ENCODE measurements at regions not wholly inside any gene's neighbourhood (a gene's known extent, or its start where the extent isn't known, plus 50 kb on each side); places are given as distances from the start of the nearest gene placed in this dataset.

DNA sequence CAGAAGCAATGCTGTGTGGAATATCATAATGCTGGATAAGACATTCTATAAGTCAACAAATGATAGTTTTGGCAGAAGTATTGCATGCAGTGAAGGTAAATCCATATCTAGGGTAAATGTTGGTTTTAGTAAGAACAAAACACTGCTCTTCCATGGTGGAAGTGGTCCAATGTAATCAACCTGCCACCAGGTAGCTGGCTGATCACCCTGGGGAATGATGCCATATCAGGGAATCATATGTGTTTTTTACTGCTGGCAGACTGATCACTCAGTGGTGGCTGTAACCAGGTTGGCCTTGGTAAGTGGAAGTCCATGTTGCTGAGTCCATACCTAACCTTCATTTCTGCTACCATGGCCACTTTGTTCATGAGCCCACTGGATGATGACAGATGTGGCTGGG lies 74.0 kb upstream of the CENPE start:
- H4K20me1 ChIP-seq (ENCODE audit: insufficient read depth, low read length): no peaks in the 10 kb centered on the region
- H3K9me3 Mint-ChIP-seq: peaks cover 0 to 17% (median 4%) of the 10 kb centered on the region in 7 donors
- H3K27me3 Mint-ChIP-seq (ENCODE audit: low read depth in 3 of 3): no peaks in the 10 kb centered on the region
- no peaks in the 10 kb centered on the region for H3K4me1 Mint-ChIP-seq
- no peak for DNase-seq
- no peaks in the 10 kb centered on the region for H3K36me3 Mint-ChIP-seq
- no peak overlapping the region for H3K4me3 Mint-ChIP-seq
- no peak overlapping the region for H2AFZ ChIP-seq (ENCODE audit: insufficient read depth, low read depth, low read length, poor library complexity, severe bottlenecking)
- H3K9ac ChIP-seq (ENCODE audit: insufficient read depth, low read length, poor library complexity, severe bottlenecking): no peak overlapping the region
- no peak overlapping the region for H3K27ac Mint-ChIP-seq
- H3K4me2 ChIP-seq (replicated peaks; ENCODE audit: extremely low read depth, low read length, poor library complexity, severe bottlenecking): no peak overlapping the region
- TF ChIP-seq, protein P1, sequence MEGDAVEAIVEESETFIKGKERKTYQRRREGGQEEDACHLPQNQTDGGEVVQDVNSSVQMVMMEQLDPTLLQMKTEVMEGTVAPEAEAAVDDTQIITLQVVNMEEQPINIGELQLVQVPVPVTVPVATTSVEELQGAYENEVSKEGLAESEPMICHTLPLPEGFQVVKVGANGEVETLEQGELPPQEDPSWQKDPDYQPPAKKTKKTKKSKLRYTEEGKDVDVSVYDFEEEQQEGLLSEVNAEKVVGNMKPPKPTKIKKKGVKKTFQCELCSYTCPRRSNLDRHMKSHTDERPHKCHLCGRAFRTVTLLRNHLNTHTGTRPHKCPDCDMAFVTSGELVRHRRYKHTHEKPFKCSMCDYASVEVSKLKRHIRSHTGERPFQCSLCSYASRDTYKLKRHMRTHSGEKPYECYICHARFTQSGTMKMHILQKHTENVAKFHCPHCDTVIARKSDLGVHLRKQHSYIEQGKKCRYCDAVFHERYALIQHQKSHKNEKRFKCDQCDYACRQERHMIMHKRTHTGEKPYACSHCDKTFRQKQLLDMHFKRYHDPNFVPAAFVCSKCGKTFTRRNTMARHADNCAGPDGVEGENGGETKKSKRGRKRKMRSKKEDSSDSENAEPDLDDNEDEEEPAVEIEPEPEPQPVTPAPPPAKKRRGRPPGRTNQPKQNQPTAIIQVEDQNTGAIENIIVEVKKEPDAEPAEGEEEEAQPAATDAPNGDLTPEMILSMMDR (IDR thresholded peaks at IDR 0.05): no peak
- H3K27ac ChIP-seq (ENCODE audit: low read depth in 1 of 2, low read length in 2 of 2): no peak overlapping the region
- peaks cover 6 to 21% of the 10 kb centered on the region in 2 donors for H3K9me3 ChIP-seq (replicated peaks in 1 of 2; ENCODE audit: control insufficient read depth in 1 of 2, insufficient read depth in 1 of 2, low read length in 2 of 2)
- H3K36me3 ChIP-seq (replicated peaks in 1 of 2; ENCODE audit: control insufficient read depth in 1 of 2, insufficient read depth in 2 of 2, low read length in 2 of 2): no peaks in the 10 kb centered on the region
- H3K4me3 ChIP-seq (replicated peaks in 1 of 3; ENCODE audit: low read depth in 2 of 3, low read length in 3 of 3): no peak overlapping the region
- H3K79me2 ChIP-seq (ENCODE audit: insufficient read depth, low read length): no peaks in the 10 kb centered on the region
- H3K4me1 ChIP-seq (ENCODE audit: control insufficient read depth in 1 of 2, insufficient read depth in 2 of 2, low read length in 2 of 2): no peaks in the 10 kb centered on the region
- intact Hi-C loops (cut with micrococcal nuclease): no loop called here
- H3K27me3 ChIP-seq (ENCODE audit: control insufficient read depth in 2 of 2, insufficient read depth in 2 of 2, low read length in 2 of 2): no peaks in the 10 kb centered on the region

DNA sequence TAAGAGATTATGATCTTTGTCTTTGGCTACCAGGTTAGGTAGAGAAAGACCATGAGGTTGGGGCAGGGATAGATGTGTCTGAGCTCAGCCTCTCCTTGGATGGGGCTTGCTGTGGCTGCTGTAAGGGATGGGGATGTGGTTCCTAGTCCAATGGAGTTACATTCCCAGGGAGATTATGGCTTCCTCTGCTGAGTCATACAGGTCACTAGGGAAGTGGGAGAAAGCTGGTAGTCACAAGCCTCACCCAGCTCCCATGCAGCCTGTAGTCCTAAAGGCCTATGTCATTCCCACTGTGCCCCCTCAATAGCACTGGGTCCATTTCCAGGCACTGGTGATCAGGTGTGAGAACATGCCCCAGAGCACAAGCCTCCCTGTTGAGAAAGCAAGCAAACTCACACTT lies 70.6 kb upstream of the CENPE start:
- Histone ChIP-seq H3K4me2 (replicated peaks; ENCODE audit: extremely low read depth, low read length, poor library complexity, severe bottlenecking) (no peak overlapping the region), H3K9ac (ENCODE audit: insufficient read depth, low read length, poor library complexity, severe bottlenecking) (no peak overlapping the region), H3K79me2 (ENCODE audit: insufficient read depth, low read length) (no peaks in the 10 kb centered on the region), H3K4me1 (ENCODE audit: control insufficient read depth in 1 of 2, insufficient read depth in 2 of 2, low read length in 2 of 2) (no peaks in the 10 kb centered on the region), H3K27me3 (ENCODE audit: control insufficient read depth in 2 of 2, insufficient read depth in 2 of 2, low read length in 2 of 2) (no peaks in the 10 kb centered on the region), H3K27ac (ENCODE audit: low read depth in 1 of 2, low read length in 2 of 2) (no peak overlapping the region), H2AFZ (ENCODE audit: insufficient read depth, low read depth, low read length, poor library complexity, severe bottlenecking) (no peak overlapping the region), H4K20me1 (ENCODE audit: insufficient read depth, low read length) (no peaks in the 10 kb centered on the region), H3K36me3 (replicated peaks in 1 of 2; ENCODE audit: control insufficient read depth in 1 of 2, insufficient read depth in 2 of 2, low read length in 2 of 2) (no peaks in the 10 kb centered on the region), H3K9me3 (replicated peaks in 1 of 2; ENCODE audit: control insufficient read depth in 1 of 2, insufficient read depth in 1 of 2, low read length in 2 of 2) (peaks cover 6 to 14% of the 10 kb centered on the region in 2 donors), H3K4me3 (replicated peaks in 1 of 3; ENCODE audit: low read depth in 2 of 3, low read length in 3 of 3) (no peak overlapping the region)
- no peak overlapping the region for H3K4me3 Mint-ChIP-seq
- no peaks in the 10 kb centered on the region for H3K4me1 Mint-ChIP-seq
- TF ChIP-seq, protein P1 (IDR thresholded peaks at IDR 0.05): no peak
- no peaks in the 10 kb centered on the region for H3K27me3 Mint-ChIP-seq (ENCODE audit: low read depth in 3 of 3)
- no peak for DNase-seq
- H3K36me3 Mint-ChIP-seq: no peaks in the 10 kb centered on the region
- intact Hi-C loops (cut with micrococcal nuclease): no loop called here
- no peak overlapping the region for H3K27ac Mint-ChIP-seq
- H3K9me3 Mint-ChIP-seq: peaks cover 0 to 10% (median 5%) of the 10 kb centered on the region in 7 donors
